SK-N-SH (cell line): ENCODE measurements at regions not wholly inside any gene's neighbourhood (a gene's known extent, or its start where the extent isn't known, plus 50 kb on each side); places are given as distances from the start of the nearest gene placed in this dataset.
"Not testable (repeated sequence)": the region's sequence is repeated elsewhere in the genome, so short reads cannot be mapped to it uniquely, and the experiment has no call there.

Source experiments
- CTCF ChIA-PET: fragments of 300-600, 350-600 bp; formaldehyde crosslinking; extraction: SDS; loops from one replicate; lab custom pipeline; 2021; lab: Yijun Ruan, JAX
- POLR2A ChIA-PET: fragments of 350-600 bp; sonication (Branson Sonifier 250); formaldehyde crosslinking; extraction: SDS; loops from one replicate; lab custom pipeline; 2020; ENCODE audit warnings: antibody characterized with exemption, inconsistent platforms; lab: Yijun Ruan, JAX
- DNase-seq: peaks from one replicate; pipeline ENCODE4 v3.0.0; 2012
- H2AFZ ChIP-seq: fragments of 200-600 bp; sonication (generic); 2 replicates; pipeline ENCODE4 v1.8.1; 2016; ENCODE audit warnings: antibody characterized with exemption, mild to moderate bottlenecking, low read depth
- H3F3A ChIP-seq: fragments of 200-600 bp; sonication (generic); replicated peaks from 2 replicates; pipeline ENCODE3; 2016; ENCODE audit warnings: antibody characterized with exemption, mild to moderate bottlenecking; ENCODE audit not compliant: insufficient read depth
- H3K27ac ChIP-seq, 2 experiments: fragments of 200-500 bp in 1 of 2; fragments of 200-600 bp in 1 of 2; sonication (Bioruptor generic) in 1 of 2; sonication (generic), shearing (Covaris generic) in 1 of 2; 2 replicates each; pipeline versions ENCODE4 v1.5.1 to v1.6.1; 2014 to 2016; ENCODE audit warnings: low read depth in 2 of 2, inconsistent platforms in 1 of 2, low read length in 1 of 2, mild to moderate bottlenecking in 1 of 2, mixed read lengths in 1 of 2
- H3K27me3 ChIP-seq: fragments of 200-600 bp; sonication (generic), shearing (Covaris generic); 2 replicates; pipeline ENCODE4 v1.6.1; 2016; ENCODE audit warnings: mixed run types; ENCODE audit not compliant: insufficient read depth
- H3K36me3 ChIP-seq, 2 experiments: fragments of 200-500 bp in 1 of 2; fragments of 200-600 bp in 1 of 2; sonication (Bioruptor generic) in 1 of 2; sonication (generic) in 1 of 2; replicated peaks in 1 of 2; 2 replicates each; pipeline versions ENCODE3 to v1.5.1; 2014 to 2016; ENCODE audit warnings: low read length in 1 of 2, mild to moderate bottlenecking in 1 of 2; ENCODE audit not compliant: insufficient read depth in 2 of 2, control insufficient read depth in 1 of 2
- H3K4me1 ChIP-seq, 2 experiments: fragments of 200-500 bp in 1 of 2; fragments of 200-600 bp in 1 of 2; sonication (Bioruptor generic) in 1 of 2; sonication (generic), shearing (Covaris generic) in 1 of 2; 2 replicates each; pipeline versions ENCODE4 v1.5.1 to v1.6.1; 2014 to 2016; ENCODE audit warnings: low read depth in 1 of 2, low read length in 1 of 2, mixed run types in 1 of 2; ENCODE audit not compliant: insufficient read depth in 2 of 2, control insufficient read depth in 1 of 2
- H3K4me2 ChIP-seq: fragments of 200-600 bp; sonication (generic), shearing (Covaris generic); 2 replicates; pipeline ENCODE4 v1.6.1; 2017; ENCODE audit warnings: mixed run types
- H3K4me3 ChIP-seq, 2 experiments: fragments of 200-500 bp in 1 of 2; fragments of 200-600 bp in 1 of 2; sonication (Bioruptor generic) in 1 of 2; sonication (generic), shearing (Covaris generic) in 1 of 2; 2 replicates each; pipeline versions ENCODE4 v1.5.1 to v1.8.1; 2014 to 2016; ENCODE audit warnings: low read depth in 2 of 2, inconsistent platforms in 1 of 2, low read length in 1 of 2, mild to moderate bottlenecking in 1 of 2, mixed read lengths in 1 of 2, moderate library complexity in 1 of 2
- H3K79me2 ChIP-seq: fragments of 200-600 bp; sonication (generic); 2 replicates; pipeline ENCODE4 v1.8.1; 2017; ENCODE audit warnings: mild to moderate bottlenecking; ENCODE audit not compliant: insufficient read depth
- H3K9ac ChIP-seq: fragments of 200-600 bp; sonication (generic); 2 replicates; pipeline ENCODE4 v1.6.1; 2017; ENCODE audit warnings: mixed run types
- H3K9me2 ChIP-seq: fragments of 200-600 bp; sonication (generic); 2 replicates; pipeline ENCODE4 v1.6.1; 2017; ENCODE audit warnings: mixed run types
- H3K9me3 ChIP-seq: fragments of 200-600 bp; sonication (generic); 2 replicates; pipeline ENCODE4 v1.6.1; 2017; ENCODE audit warnings: mixed run types, mild to moderate bottlenecking, moderate library complexity
- H4K20me1 ChIP-seq: fragments of 200-600 bp; sonication (generic); 2 replicates; pipeline ENCODE4 v1.6.1; 2017; ENCODE audit warnings: mild to moderate bottlenecking, mixed run types; ENCODE audit not compliant: insufficient read depth
- WGBS: methylation state at CpG from one replicate; pipeline ENCODE4 v1.1.6; 2017; ENCODE audit warnings: low lambda C conversion rate; 5-methylcytosine and 5-hydroxymethylcytosine counted together

DNA sequence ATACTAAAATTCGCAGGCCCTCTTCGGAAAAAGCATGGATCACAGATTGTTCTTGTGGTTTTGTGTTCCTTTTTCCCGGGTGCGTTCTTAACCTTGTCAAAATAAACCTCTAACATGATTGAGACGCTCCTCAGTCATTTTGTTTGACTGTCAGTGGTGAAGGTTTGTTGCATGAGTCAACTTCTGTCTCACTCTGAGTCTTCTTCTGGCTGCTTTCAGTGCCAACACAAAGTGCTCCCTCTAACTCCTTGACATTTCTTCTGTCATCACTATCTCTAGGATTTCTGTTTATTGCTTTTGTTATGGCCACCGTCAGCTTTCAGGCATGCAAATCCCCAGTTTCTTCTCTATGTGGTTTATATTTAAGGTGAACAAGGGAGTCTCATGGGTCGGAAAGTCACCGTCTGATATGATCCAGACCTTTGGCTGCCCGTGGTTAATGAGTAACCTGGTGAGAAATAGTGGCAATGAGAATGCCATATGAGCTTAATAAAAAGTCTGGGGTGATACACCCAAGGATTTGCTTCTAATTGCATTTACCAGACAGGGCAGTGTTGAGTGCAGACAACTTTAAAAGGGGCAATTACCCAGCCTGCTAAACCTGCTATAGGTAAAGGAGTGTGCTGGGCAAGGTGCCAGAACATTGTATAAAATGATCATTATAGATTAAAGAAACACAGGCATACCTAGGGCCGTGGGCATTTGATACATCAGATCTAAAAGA lies 248.9 kb upstream of the FAM240B start:
- H3K9me3 ChIP-seq, H2AFZ ChIP-seq, H3K9me2 ChIP-seq, DNase-seq, H3K79me2 ChIP-seq, H3K27ac ChIP-seq, H4K20me1 ChIP-seq, H3K36me3 ChIP-seq, H3K4me2 ChIP-seq, POLR2A ChIA-PET, H3K9ac ChIP-seq, H3K27me3 ChIP-seq, H3K4me3 ChIP-seq, H3K4me1 ChIP-seq, H3F3A ChIP-seq, CTCF ChIA-PET: not testable (repeated sequence)
- 3% methylated on average over 3 of the region's 10 CpGs for WGBS

GRCh38 chr9:38967866-38968265 lies 247.9 kb upstream of the FAM240B start:
- H3K4me2 ChIP-seq, H2AFZ ChIP-seq, H3K27me3 ChIP-seq, H3K9ac ChIP-seq, H3K4me1 ChIP-seq, H3K79me2 ChIP-seq, H3K36me3 ChIP-seq, H3F3A ChIP-seq, H4K20me1 ChIP-seq, H3K9me3 ChIP-seq, H3K27ac ChIP-seq, H3K4me3 ChIP-seq, POLR2A ChIA-PET, H3K9me2 ChIP-seq, DNase-seq, CTCF ChIA-PET: not testable (repeated sequence)
- WGBS = no CpG with 5 or more reads among the region's 6 CpGs

DNA sequence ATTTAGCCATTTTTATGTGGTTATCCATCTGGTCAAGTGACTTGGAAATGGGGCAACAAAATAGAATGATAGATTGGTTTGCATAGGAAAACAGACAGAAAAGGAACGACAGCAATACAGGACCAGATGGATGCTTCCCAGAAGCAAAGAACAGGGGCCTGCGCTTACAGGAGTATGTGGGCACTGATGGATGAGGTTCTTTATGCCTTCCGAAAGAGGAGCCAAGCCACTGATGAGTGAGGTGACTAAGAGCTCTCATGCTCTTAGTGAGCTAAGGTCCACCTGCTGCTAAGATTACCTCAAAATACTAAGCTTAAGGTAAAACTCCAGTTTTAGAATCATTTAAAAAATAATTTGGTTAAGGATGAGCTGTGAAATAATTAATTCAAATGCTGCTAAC lies 247.4 kb upstream of the FAM240B start:
- H3K79me2 ChIP-seq, H3K36me3 ChIP-seq, H3K9ac ChIP-seq, H3K4me3 ChIP-seq, CTCF ChIA-PET, H3K27me3 ChIP-seq, H3K4me2 ChIP-seq, DNase-seq, H4K20me1 ChIP-seq, H3F3A ChIP-seq, POLR2A ChIA-PET, H3K27ac ChIP-seq, H3K9me3 ChIP-seq, H3K4me1 ChIP-seq, H2AFZ ChIP-seq, H3K9me2 ChIP-seq: not testable (repeated sequence)
- WGBS = 17% methylated on average over 2 of the region's 3 CpGs

GRCh38 chr9:38959812-38960211 lies 239.9 kb upstream of the FAM240B start:
- H3K9ac ChIP-seq, H4K20me1 ChIP-seq, H3K79me2 ChIP-seq, H3K27me3 ChIP-seq, H3K9me2 ChIP-seq, H2AFZ ChIP-seq, H3K27ac ChIP-seq, H3F3A ChIP-seq, H3K4me2 ChIP-seq, POLR2A ChIA-PET, H3K4me1 ChIP-seq, H3K36me3 ChIP-seq, H3K9me3 ChIP-seq, CTCF ChIA-PET, DNase-seq, H3K4me3 ChIP-seq: not testable (repeated sequence)
- WGBS = no CpG with 5 or more reads among the region's 4 CpGs

- H3K9me3 ChIP-seq, H3K4me3 ChIP-seq, H3K27me3 ChIP-seq, H4K20me1 ChIP-seq, DNase-seq, H3K9me2 ChIP-seq, CTCF ChIA-PET, H3K4me1 ChIP-seq, H3K27ac ChIP-seq, H3F3A ChIP-seq, H3K9ac ChIP-seq, POLR2A ChIA-PET, H3K79me2 ChIP-seq, H3K36me3 ChIP-seq, H3K4me2 ChIP-seq, H2AFZ ChIP-seq: not testable (repeated sequence)
- 41% methylated on average over 4 of the region's 4 CpGs for WGBS
These were observed 235.9 kb upstream of the FAM240B start for GRCh38 chr9:38955837-38956236.

DNA sequence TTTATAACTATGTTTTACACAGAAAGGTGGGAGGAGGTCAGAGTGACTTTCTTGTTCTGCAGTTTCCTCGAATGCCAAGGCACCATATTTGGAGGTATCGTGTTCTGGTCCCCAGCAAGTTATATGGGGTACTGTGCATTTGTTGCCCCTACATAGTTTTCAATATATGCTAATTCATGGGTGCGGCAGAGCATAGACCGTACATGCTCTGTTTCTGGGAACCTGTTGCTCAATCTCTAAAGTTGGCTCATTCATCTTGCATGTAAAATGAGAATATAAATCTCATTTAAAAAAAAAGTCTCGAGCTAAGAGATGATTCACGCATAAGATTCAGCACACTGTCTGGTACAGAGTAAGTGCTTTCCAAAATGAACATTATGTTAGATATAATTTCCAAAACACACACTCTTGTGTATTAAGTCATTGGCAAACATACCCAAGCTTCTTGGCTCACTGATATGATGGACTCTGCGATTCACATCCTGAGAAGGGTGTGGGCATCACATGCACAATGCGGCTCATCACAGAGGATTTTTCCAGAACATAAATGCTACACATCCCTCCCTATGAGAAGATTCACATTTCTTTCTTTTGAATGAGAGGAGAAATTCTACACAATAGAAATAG lies 232.9 kb upstream of the FAM240B start:
- H3K79me2 ChIP-seq, H4K20me1 ChIP-seq, H3K9ac ChIP-seq, H3K27ac ChIP-seq, H3F3A ChIP-seq, DNase-seq, H3K9me2 ChIP-seq, H2AFZ ChIP-seq, H3K9me3 ChIP-seq, H3K4me1 ChIP-seq, H3K4me3 ChIP-seq, POLR2A ChIA-PET, H3K36me3 ChIP-seq, CTCF ChIA-PET, H3K27me3 ChIP-seq, H3K4me2 ChIP-seq: not testable (repeated sequence)
- WGBS = 37% methylated on average over 2 of the region's 8 CpGs
